OCI-LY3 (cell line): ENCODE measurements at regions not wholly inside any gene's neighbourhood (a gene's known extent, or its start where the extent isn't known, plus 50 kb on each side); places are given as distances from the start of the nearest gene placed in this dataset.

Experiments used
- H2AFZ ChIP-seq: fragments of 200-600, 300-600 bp; shearing (Covaris generic); 2 replicates; pipeline ENCODE4 v1.6.0; 2014; ENCODE audit warnings: antibody characterized with exemption, low read depth, low read length
- H3K27ac ChIP-seq: fragments of 200-600, 300-600 bp; sonication (generic); 2 replicates; pipeline ENCODE4 v1.5.1; 2014; ENCODE audit warnings: mild to moderate bottlenecking, low read length, moderate library complexity, mixed read lengths
- H3K27me3 ChIP-seq: fragments of 200-600, 300-600 bp; sonication (generic); 2 replicates; pipeline ENCODE4 v1.6.1; 2014; ENCODE audit warnings: low read depth, low read length, mixed read lengths
- H3K36me3 ChIP-seq: fragments of 200-600, 300-600 bp; sonication (generic); replicated peaks from 2 replicates; pipeline ENCODE3; 2014; ENCODE audit warnings: low read depth, low read length, mixed read lengths
- H3K4me1 ChIP-seq: fragments of 300-600, 200-600 bp; sonication (generic); 2 replicates; pipeline ENCODE4 v1.6.1; 2014; ENCODE audit warnings: low read length, mixed read lengths
- H3K4me2 ChIP-seq: fragments of 200-600, 300-600 bp; sonication (generic); 2 replicates; pipeline ENCODE4 v1.6.1; 2014; ENCODE audit warnings: low read length, mixed read lengths
- H3K4me3 ChIP-seq: fragments of 300-600, 200-600 bp; sonication (generic); 2 replicates; pipeline ENCODE4 v1.5.1; 2014; ENCODE audit warnings: antibody characterized with exemption, mild to moderate bottlenecking, low read length, moderate library complexity
- H3K79me2 ChIP-seq: fragments of 300-600, 200-600 bp; shearing (Covaris generic); 2 replicates; pipeline ENCODE4 v1.6.1; 2014; ENCODE audit warnings: mild to moderate bottlenecking, low read length, mixed read lengths
- H3K9ac ChIP-seq: fragments of 300-600, 200-600 bp; shearing (Covaris generic); 2 replicates; pipeline ENCODE4 v1.6.0; 2014; ENCODE audit warnings: mild to moderate bottlenecking, low read length, moderate library complexity
- H3K9me3 ChIP-seq: fragments of 200-600, 300-600 bp; shearing (Covaris generic); 2 replicates; pipeline ENCODE4 v1.6.1; 2014; ENCODE audit warnings: low read length, mixed read lengths; ENCODE audit not compliant: insufficient read depth
- H4K20me1 ChIP-seq: fragments of 200-600, 300-600 bp; sonication (generic); 2 replicates; pipeline ENCODE4 v1.6.1; 2016; ENCODE audit warnings: low read length, mixed read lengths; ENCODE audit not compliant: insufficient read depth
- EZH2phosphoT487 ChIP-seq: fragments of 200-600 bp; shearing (Covaris generic); IDR thresholded peaks from 2 replicates; pipeline ENCODE4 v1.6.1; 2018; ENCODE audit warnings: antibody characterized with exemption, mixed run types, low read depth
- TF ChIP-seq, protein P1 (sequence below): fragments of 200-600, 300-600 bp; sonication (generic); IDR thresholded peaks from 2 replicates; pipeline ENCODE4 v1.5.1; 2014; ENCODE audit warnings: antibody characterized with exemption, low read length, low read depth

DNA sequence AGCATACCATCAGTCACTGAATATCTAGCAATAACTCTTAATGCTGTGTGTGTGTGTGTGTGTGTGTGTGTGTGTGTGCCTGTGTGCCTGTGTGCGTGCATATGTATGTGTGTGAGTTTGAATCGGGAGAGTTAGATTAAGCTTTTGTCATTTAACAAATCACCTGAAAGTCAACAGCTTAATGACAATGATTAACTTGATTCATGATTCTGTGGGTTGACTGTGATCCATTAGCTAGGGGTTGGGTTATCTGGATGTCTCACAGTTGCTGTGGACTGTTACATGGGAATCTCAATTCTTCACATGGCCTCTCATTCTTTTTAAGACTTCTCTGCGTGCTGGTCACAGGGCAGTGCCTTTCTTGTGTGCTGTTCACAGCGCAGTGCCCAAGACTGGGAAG, 639.0 kb upstream of the SORCS1 start:
- Histone ChIP-seq H3K36me3 (no peaks in the 10 kb centered on the region), H3K4me2 (no peak overlapping the region), H3K4me3 (no peak overlapping the region), H3K27me3 (no peaks in the 10 kb centered on the region), H3K79me2 (no peaks in the 10 kb centered on the region), H4K20me1 (no peaks in the 10 kb centered on the region), H3K4me1 (peaks cover 6% of the 10 kb centered on the region; the same call in 1 of the 2 replicates), H3K9me3 (no peaks in the 10 kb centered on the region), H3K27ac (no peak overlapping the region), H3K9ac (no peak overlapping the region), H2AFZ (no peak overlapping the region)
- no peak for TF ChIP-seq EZH2phosphoT487
- TF ChIP-seq, protein P1, sequence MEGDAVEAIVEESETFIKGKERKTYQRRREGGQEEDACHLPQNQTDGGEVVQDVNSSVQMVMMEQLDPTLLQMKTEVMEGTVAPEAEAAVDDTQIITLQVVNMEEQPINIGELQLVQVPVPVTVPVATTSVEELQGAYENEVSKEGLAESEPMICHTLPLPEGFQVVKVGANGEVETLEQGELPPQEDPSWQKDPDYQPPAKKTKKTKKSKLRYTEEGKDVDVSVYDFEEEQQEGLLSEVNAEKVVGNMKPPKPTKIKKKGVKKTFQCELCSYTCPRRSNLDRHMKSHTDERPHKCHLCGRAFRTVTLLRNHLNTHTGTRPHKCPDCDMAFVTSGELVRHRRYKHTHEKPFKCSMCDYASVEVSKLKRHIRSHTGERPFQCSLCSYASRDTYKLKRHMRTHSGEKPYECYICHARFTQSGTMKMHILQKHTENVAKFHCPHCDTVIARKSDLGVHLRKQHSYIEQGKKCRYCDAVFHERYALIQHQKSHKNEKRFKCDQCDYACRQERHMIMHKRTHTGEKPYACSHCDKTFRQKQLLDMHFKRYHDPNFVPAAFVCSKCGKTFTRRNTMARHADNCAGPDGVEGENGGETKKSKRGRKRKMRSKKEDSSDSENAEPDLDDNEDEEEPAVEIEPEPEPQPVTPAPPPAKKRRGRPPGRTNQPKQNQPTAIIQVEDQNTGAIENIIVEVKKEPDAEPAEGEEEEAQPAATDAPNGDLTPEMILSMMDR: no peak

DNA sequence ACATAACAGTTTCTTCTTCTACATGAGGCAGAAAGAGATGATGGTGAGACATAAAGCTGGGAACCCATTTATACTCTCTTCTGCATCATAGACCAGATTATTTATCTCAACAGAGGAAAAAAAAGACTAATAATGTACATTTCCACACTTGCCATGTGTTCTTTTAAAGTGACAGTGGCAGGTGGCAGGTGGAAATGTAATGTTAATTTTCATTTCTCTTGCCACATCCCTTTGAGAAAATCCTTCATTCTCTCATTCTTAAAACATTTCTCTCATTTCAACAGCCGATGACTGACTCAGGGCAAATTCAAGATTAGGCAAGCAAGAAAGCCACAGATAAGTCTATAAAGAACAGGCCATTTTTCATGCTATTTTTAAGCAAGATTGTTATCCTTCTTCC, 635.6 kb upstream of the SORCS1 start:
- Histone ChIP-seq H3K27ac (no peak overlapping the region), H3K36me3 (no peaks in the 10 kb centered on the region), H3K4me3 (no peak overlapping the region), H3K9me3 (no peaks in the 10 kb centered on the region), H3K4me2 (no peak overlapping the region), H3K79me2 (no peaks in the 10 kb centered on the region), H3K4me1 (peaks cover 1% of the 10 kb centered on the region; the same call in 1 of the 2 replicates), H2AFZ (no peak overlapping the region), H3K27me3 (no peaks in the 10 kb centered on the region), H3K9ac (no peak overlapping the region), H4K20me1 (no peaks in the 10 kb centered on the region)
- no peak for TF ChIP-seq EZH2phosphoT487
- TF ChIP-seq, protein P1: no peak

DNA sequence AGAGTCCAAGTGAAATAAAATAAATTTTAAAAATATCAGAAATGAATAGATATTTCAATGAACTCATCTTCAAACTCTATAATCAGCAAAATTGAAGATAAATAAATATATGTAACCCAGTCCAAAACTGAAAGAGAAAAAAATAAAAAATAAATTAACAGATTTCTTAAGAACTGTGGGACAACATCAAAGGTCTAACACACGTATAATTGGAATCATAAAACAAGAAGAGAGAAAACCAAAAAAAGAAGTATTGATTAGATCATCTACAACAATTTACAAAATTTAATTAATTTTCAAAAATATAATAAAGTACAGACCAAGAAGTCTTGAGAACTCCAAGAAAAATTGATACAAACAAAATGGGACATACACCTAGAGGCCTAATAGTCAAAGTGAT, 625.8 kb upstream of the SORCS1 start:
- no peak overlapping the region for H2AFZ ChIP-seq
- H3K27ac ChIP-seq: no peak overlapping the region
- H3K9ac ChIP-seq: no peak overlapping the region
- no peak for TF ChIP-seq EZH2phosphoT487
- TF ChIP-seq, protein P1: no peak
- H3K4me2 ChIP-seq: no peak overlapping the region
- no peaks in the 10 kb centered on the region for H3K79me2 ChIP-seq
- no peaks in the 10 kb centered on the region for H3K36me3 ChIP-seq
- no peaks in the 10 kb centered on the region for H3K27me3 ChIP-seq
- no peak overlapping the region for H3K4me3 ChIP-seq
- no peaks in the 10 kb centered on the region for H4K20me1 ChIP-seq
- no peaks in the 10 kb centered on the region for H3K4me1 ChIP-seq
- no peaks in the 10 kb centered on the region for H3K9me3 ChIP-seq

DNA sequence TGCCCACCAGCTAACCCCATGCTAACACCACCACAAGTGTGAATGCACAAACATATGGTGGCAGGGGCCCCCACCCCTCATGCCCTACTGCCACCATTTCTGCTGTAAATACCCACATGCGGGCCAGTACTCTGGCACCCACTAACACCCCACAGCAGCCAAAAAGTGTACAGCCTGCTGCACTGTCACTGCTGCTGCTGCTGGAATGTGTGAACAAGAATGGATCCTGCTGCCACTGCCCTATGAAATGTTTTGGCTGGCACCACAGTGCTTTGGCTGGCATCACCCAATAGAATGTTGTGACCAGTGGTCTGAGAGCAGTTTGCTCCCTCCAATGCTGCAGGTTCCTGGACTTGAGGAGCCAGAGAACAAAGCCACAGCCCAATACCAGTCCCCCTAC, 606.6 kb upstream of the SORCS1 start:
- no peaks in the 10 kb centered on the region for H3K9me3 ChIP-seq
- H3K4me3 ChIP-seq: no peak overlapping the region
- no peaks in the 10 kb centered on the region for H3K79me2 ChIP-seq
- no peak overlapping the region for H2AFZ ChIP-seq
- TF ChIP-seq EZH2phosphoT487: no peak
- TF ChIP-seq, protein P1: no peak
- no peaks in the 10 kb centered on the region for H3K27me3 ChIP-seq
- no peaks in the 10 kb centered on the region for H3K36me3 ChIP-seq
- H3K27ac ChIP-seq: no peak overlapping the region
- H4K20me1 ChIP-seq: no peaks in the 10 kb centered on the region
- H3K9ac ChIP-seq: no peak overlapping the region
- H3K4me2 ChIP-seq: no peak overlapping the region
- H3K4me1 ChIP-seq: no peaks in the 10 kb centered on the region
